ENCODE measurements at regions not wholly inside any gene's neighbourhood (a gene's known extent, or its start where the extent isn't known, plus 50 kb on each side); places are given as distances from the start of the nearest gene placed in this dataset.
"Not testable (repeated sequence)": the region's sequence is repeated elsewhere in the genome, so short reads cannot be mapped to it uniquely, and the experiment has no call there.

DNA sequence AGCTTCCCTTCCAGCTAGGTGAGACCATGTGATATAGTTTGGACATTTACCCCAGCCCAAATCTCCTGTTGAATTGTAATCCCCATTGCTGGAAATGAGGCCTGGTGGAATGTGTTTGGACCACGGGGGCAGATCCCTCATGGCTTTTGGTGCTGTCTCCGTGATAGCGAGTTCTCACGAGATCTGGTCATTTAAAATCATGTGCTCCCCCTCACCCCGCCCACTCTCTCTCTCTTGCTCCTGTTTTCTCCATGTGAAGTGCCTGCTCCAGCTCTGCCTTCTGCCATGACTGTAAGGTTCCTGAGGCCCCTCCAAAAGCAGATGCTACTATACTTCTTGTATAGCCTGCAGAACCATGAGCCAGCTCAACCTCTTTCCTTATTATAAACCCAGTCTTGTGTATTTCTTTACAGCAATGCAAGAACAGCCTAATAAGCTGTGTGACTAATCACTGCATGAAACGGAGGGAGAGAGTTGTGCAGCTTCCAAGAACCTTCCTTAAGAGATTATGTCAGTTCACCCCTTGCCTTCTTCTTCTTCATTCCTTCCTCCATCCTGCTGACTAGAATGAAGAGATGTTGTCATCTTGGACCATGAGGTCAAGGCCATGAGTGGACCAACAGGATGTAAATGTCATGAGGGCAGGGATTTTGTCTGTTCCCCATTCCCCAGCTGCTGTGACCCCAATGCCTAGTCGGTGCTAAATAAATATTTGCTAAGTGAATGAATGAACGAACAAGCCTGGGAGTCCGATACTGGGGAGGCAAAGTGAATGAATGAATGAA lies 91.0 kb downstream of the CPN2 start:
- DNase-seq (no peak), ATAC-seq (ENCODE audit: poor library complexity) (no peak)
- intact Hi-C loops (cut with DNase I) = no loop called here

DNA sequence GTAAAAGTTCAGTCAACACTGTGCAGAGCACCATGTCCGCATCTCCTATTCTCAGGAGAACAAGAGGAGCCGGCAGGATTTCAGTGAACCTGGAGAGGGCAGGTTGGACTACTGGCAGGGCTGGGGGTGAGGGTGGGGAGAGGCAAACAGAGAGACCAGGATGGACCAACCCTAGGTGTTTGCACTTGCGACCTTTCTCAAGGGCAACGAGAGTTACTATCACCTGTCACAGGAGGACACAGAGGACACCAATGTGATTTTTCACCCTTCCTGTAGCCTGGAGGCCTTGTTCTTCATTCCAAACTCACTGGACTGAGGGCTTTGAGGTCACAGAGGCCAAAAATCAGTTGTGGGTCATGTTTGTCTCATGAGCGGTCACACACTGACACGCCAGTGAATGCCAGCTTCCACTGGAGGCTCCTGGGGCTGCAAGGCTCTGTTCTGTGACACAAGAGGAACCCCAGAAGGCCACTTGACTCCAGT lies 89.5 kb downstream of the CPN2 start:
- ATAC-seq (ENCODE audit: poor library complexity) (no peak), DNase-seq (no peak)
- intact Hi-C loops (cut with DNase I) = no loop called here

DNA sequence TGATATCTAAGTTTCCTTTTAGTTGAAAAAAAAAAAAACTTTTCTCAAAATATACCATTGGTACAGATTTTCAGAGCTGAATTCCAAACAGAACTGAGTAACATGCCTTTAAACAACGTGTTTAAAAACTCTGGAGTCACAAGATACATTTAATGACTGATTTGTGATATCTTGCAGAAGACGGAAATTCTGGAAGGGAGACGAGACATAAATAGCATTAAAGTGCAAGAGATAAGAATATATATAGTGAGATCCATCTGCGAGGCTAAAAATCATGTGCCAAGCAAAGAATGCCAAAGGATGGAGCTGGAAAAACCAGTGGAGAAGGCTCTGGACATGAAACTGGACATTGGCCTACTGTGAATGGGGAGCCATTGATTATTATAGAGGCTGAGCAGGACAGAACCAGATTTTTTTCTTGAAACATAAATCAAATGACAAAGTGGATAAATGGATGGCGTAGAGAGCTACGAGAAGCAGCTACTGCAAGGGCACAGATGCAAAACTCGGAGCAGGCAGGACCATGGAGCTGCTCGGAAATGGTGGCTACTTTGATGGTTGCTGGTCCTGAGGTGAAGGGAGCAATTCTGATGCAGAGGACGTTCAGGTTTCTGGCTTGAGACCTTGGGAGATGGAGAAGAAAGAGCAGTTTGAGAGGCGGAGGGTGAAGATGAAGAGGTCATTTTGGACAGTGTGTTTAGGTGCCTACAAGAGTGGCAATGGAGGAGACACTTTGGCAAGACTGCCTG lies 88.8 kb downstream of the CPN2 start:
- DNase-seq (no peak), ATAC-seq (ENCODE audit: poor library complexity) (no peak)
- intact Hi-C loops (cut with DNase I) = no loop called here

DNA sequence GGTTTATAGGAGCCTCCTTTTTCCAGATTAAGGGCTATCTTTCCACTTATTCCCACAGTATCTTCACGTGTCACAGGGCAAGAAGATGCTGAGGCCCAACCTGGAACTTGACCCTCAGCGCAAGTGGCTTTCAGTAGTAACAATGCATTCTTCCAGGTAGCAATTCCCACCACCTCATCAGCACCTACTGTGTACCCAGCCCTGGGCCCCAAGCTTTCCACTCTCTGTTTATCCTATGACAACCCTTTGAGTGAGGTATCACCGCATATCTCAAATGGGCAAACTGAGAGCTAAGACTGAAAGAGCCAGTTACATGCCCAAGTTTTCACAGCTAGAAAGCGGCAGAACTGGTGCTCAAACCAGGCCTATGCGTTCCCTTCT lies 88.2 kb downstream of the CPN2 start:
- intact Hi-C loops (cut with DNase I) = no loop called here
- DNase-seq (no peak), ATAC-seq (ENCODE audit: poor library complexity) (no peak)

DNA sequence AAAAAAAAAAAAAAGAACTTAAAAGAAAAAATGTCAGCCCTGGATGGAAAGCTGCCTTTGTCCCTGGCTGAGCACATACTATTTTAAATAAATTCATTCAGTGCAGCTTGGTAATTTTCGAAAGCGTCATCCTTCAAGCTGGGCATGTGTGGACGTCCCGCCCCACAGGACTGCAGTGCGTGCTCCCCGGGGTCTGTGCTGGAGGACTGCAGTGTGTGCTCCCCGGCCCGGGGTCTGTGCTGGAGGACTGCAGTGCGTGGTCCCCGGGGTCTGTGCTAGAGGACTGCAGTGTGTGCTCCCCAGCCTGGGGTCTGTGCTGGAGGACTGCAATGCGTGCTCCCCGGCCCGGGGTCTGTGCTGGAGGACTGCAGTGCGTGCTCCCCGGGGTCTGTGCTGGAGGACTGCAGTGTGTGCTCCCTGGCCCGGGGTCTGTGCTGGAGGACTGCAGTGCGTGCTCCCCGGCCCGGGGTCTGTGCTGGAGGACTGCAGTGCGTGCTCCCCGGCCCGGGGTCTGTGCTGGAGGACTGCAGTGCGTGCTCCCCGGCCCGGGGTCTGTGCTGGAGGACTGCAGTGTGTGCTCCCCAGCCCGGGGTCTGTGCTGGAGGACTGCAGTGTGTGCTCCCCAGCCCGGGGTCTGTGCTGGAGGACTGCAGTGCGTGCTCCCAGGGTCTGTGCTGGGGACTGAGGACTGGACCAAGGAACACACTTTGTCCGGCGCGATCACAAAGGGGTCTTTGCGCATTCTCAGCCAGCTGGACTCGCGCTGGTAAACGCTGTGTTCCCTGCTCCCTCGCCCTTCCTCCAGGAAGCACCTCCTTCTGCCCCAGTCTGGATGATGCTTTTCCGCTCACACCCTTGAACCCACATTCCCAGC lies 86.3 kb downstream of the CPN2 start:
- intact Hi-C loops (cut with DNase I) = loop anchor here (5.0 kb wide), 1 partner anchor 128 kb away; the partner anchor contains the start of gene HES1
- not testable (repeated sequence) for DNase-seq

DNA sequence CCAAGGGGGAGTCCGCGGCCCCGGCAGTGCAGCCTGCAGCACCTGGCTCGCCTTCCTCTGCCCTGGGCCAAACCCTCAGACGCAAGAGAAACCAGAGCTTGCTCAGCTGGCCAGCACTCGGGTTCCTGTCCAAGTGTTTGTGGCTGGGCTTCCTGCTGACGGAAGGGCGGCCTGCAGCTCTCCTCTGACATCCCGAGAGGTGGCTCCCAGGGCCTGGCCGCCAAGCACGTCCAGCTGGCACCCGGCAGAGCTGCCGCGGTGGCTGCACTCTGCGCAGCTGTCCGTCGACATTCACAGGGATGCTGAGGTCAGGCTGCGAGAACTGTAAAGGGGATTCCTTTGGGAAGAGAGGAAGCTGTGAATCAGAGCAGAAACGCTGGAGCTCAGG lies 85.6 kb downstream of the CPN2 start:
- ATAC-seq (ENCODE audit: poor library complexity) = peak; percentile 85
- DNase-seq = peak; percentile 95
- intact Hi-C loops (cut with DNase I) = loop anchor here (5.0 kb wide), 1 partner anchor 128 kb away; the partner anchor contains the start of gene HES1

More for the DNA sequence above, 86.3 kb downstream of the CPN2 start:
- not testable (repeated sequence) for ATAC-seq (ENCODE audit: poor library complexity)

DNA sequence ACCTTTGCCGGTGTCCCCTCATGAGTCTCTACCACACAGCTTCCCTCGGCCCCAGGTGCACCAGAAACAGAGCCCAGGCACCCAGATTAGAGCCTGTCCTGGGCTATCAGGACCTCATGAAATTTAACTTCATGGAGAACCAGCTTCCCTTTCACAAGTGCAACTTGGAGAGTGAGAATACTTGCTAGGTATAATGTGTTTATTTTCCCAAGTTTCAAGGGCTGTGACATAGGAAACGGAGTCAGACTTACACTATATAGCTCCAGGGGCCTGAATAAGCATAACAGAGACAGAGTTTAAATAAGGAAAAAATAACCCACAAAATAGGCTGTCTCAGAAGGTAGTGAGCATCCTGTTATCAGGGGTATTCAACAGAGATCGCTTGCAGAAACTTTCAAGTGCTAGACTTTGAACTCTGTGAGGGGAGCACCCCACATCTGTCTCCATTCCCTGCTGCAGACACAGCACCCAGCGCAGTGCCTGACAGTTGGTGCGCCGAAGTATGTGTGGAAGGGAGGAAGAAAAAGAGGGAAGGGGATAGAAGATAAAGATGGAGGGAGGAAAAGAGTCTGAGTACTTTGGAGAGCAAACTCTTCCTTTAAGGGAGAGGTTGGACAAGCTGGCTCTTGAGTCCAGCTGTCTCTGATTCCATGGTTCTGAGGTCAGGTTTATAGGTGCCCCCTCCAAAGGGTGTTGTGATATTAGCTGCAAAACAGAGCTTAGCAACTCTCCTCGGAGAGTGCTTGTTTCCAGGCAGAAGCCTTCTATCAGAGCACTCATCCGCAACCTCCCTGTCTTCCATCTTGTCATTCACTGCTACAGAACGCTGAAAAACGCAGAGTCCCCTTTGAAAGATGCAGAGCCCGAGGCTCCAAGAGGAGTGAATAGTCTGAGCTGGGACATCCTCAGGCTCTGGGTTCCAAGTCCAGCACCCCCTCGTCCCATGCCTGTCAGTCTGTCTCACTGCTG lies 84.8 kb downstream of the CPN2 start:
- intact Hi-C loops (cut with DNase I) = loop anchor here (5.0 kb wide), 1 partner anchor 129 kb away; the partner anchor contains the start of gene HES1
- ATAC-seq (ENCODE audit: poor library complexity) (no peak), DNase-seq (no peak)

DNA sequence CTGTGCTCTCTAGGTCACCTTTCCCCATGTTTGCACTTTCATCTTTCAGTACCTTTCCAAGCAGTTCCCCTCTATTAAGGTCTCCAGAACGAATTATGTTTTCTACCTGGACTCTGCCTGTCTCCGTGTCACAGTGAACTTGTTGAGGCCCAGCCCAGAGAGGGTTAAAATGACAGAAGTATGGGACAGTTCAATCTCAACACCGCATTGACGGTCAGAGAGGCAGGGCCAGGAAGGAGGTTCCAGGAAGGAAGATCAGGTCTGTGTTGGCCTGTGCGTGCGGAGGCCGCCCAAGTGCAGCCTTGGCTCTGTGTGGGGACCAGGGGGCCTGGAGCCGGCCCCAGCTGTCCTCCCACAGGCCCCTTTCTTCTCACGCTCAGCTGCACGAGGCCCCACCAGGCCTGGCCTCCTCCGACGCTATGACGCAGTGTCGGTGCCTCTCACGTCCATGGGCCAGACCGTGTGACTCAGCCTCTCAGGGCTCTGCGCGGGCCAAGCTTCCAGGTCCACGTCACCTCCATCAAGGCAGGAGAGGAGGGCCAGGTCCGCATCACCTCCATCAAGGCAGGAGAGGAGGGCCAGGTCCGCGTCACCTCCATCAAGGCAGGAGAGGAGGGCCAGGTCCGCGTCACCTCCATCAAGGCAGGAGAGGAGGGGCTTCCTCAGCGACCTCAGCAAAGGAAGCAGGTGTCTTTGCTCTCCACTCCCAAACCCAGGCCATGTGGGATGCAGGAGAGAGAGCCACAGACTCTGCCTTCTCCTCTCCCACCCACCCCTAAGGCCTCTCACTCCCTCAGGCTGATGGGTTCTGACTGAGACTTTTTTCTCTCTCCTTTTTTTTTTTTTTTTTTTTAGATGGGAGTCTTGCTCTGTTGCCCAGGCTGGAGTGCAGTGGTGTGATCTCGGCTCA lies 83.1 kb downstream of the CPN2 start:
- intact Hi-C loops (cut with DNase I) = loop anchor here (5.0 kb wide), 1 partner anchor 131 kb away; the partner anchor contains the start of gene HES1
- DNase-seq (peak; percentile 87), ATAC-seq (ENCODE audit: poor library complexity) (peak; percentile 18)

DNA sequence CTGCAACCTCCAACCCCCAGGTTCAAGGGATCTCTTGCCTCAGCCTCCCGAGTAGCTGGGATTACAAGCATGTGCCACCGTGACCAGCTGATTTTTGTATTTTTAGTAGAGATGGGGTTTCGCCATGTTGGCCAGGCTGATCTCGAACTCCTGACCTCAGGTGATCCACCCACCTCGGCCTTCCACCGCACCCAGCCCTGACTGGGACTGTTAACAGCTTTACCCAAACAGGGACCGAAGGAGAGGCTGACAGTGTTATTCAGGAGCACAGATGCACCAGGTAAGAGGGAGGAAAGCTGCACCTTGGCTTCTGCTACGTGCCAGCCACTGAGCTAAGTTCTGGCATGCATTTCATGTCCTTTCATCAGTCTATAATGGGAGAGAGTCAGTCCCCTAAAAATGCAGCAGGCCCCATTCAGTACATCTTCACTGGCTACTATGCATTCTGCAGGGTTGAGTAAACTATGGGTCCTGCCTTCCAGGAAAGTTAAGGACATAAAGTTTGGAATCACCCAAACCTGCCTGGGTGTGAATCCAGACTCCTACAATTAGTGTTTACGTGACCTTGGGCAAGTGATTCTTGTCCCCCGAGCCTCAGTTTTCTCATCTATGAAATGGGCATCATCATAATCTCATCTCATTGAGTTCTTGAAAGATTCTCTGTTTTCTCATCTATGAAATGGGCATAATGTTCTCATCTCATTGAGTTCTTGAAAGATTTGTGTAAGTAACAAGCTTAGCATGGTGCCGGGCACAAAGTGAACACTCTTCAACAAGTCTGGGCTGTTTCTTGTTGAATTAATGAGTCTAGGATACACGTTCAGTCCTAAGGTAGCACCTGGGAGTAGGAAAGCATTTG lies 82.2 kb downstream of the CPN2 start:
- intact Hi-C loops (cut with DNase I) = loop anchor here (5.0 kb wide), 1 partner anchor 132 kb away; the partner anchor contains the start of gene HES1
- ATAC-seq (ENCODE audit: poor library complexity) = no peak
- no peak for DNase-seq

DNA sequence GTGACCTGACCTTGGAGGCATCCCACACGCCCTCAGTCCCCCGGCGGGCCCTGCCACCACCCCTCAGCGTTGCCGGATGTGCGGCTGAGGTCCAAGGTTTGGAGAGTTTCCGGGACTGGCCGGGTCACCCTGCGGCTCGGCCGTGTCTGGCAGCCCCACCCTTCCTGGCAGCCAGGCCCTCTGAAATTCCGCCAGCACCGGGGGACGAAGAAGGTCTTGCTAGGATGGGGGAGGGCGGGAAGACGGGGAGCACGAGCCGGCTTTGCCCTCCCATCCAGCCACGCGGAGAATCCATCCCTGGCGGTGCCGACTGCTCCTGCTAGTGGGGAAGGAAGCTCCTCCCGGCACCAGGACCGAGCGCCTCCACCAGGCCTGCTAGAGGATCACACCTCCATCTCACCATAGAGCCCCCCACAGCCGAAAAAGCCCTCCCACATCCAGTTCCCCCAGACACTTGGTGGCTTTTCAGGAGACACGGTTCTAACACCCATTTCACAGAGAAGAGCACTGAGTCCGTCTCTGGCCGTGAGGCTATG lies 81.5 kb downstream of the CPN2 start:
- intact Hi-C loops (cut with DNase I) = loop anchor here (5.0 kb wide), 2 partner anchors 43 to 132 kb away; partner anchors contain the start of gene HES1
- ATAC-seq (ENCODE audit: poor library complexity) = peak; percentile 42
- peak; percentile 94 for DNase-seq

DNA sequence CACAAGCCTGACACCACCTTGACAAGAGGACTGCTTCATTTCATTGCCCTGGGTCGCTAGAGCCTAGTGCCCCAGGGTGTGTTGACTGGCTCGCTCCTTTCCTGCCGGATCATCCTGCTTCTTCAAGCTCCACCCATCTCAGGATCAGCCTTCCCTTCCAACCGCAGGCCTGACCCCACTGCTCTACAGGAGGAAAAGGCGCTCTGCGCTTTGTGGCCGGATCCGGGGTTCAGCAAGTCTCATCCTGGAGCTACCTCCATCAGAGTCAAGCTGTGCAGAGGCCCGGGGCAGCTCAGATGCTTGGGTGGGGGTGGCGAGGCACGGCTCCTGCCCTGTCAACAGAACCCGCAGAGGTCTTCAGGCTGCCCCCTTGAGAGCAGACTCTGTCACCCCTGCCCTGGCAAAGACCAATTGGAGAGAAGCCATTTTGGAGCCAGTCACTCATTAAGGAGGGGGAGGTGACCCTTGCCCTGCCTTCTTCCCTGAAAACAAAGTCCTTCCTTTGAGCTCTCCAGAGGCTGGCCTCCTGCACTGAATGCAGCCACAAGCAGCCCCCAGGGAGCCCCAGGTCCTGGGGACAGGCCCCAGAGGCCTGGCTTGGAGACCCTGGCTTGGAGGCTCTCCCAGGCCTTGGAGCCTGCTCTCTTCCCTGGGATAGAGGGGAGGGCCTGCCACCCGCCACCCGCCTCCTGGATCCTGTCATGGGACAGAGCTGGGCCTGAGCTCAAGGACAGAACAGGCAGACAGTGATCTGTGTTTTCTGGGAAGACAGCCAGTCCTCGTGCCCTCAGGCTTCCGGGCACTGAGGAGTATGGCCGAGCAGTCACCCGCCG lies 80.3 kb downstream of the CPN2 start:
- DNase-seq = peak; percentile 91
- intact Hi-C loops (cut with DNase I) = loop anchor here (5.0 kb wide), 1 partner anchor 41 kb away; no protein-coding TSS in a partner anchor
- peak; percentile 80 for ATAC-seq (ENCODE audit: poor library complexity)

DNA sequence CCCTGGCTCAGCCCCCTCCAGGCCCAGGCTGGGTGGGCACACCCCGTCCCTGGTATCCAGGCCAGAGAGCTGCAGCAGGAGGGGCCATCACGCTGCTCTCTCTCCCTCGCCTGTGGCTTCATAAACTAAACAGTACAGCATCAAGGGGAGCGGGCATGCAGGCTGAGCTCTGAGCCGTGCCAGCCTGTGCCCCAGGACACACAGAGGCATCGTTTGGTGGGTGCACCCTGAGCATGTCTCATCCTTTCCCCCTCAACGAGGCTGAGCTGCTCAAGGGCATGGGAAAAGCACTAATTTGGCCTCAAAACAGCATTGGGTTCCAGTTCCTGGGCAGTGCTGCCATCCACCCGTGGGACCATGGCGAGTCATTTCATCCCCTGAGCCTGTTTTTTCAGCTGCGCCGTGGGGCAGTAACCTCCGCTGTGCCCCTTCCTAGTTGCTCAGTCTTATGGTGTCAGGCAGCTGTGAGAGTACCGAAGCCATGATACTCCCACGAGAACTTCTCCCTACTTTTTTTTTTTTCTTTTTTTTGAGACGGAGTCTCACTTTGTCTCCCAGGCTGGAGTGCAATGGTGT lies 79.6 kb downstream of the CPN2 start:
- intact Hi-C loops (cut with DNase I) = loop anchor here (5.0 kb wide), 1 partner anchor 41 kb away; no protein-coding TSS in a partner anchor
- ATAC-seq (ENCODE audit: poor library complexity) (no peak), DNase-seq (no peak)

DNA sequence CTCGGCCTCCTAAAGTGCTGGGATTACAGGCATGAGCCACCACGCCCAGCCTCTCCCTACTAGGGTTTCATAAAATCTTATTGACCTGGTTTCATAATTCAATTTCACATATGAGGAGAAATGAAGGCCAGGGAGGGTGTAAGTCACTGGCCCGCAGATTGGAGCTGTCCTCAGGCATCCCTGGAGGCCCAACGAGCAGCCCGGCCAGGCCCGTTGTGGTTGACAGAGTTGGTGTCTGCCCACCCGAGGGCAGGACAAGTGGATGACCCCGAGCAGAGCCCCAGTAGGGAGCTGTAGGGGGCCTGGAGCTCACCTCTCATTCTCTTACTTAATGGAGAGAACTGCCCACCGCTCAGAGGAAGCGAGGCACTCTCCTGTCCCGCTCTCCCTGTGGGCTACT lies 78.9 kb downstream of the CPN2 start:
- no peak for DNase-seq
- no peak for ATAC-seq (ENCODE audit: poor library complexity)
- intact Hi-C loops (cut with DNase I) = loop anchor here (5.0 kb wide), 1 partner anchor 40 kb away; no protein-coding TSS in a partner anchor

All from Right ventricle myocardium superior (tissue), 1 donor.